Stimulated activated naive CD8-positive, alpha-beta T cell treated with anti-CD3 and anti-CD28 coated beads, Interleukin-15, amount 100 ng/mL, for 72 hours (primary cell): ENCODE measurements at regions not wholly inside any gene's neighbourhood (a gene's known extent, or its start where the extent isn't known, plus 50 kb on each side); places are given as distances from the start of the nearest gene placed in this dataset.
A peak's percentile ranks its signal among the peaks of the same experiment; 100 is the strongest.

Experiments used
- ATAC-seq: fragments of 150-1000 bp; cut with Tn5 transposase; 2 replicates; pipeline ENCODE4 v1.10.0; 2021; ENCODE audit warnings: mild to moderate bottlenecking, moderate library complexity
- DNase-seq, 2 donors: peaks; one replicate each; pipeline ENCODE4 v3.0.0; 2021 to 2022
- H3K27ac Mint-ChIP-seq, 2 donors: one replicate each; pipeline ENCODE4 v1.8.0; 2022; ENCODE audit warnings: mild to moderate bottlenecking in 2 of 2, mixed read lengths in 2 of 2, moderate library complexity in 2 of 2
- H3K27me3 Mint-ChIP-seq: one replicate; pipeline ENCODE4 v1.8.0; 2022; ENCODE audit warnings: mixed read lengths
- H3K4me1 Mint-ChIP-seq: one replicate; pipeline ENCODE4 v1.8.0; 2022; ENCODE audit warnings: mild to moderate bottlenecking, mixed read lengths
- H3K4me3 Mint-ChIP-seq, 2 donors: one replicate each; pipeline ENCODE4 v1.8.0; 2022; ENCODE audit warnings: mild to moderate bottlenecking in 2 of 2, mixed read lengths in 2 of 2, moderate library complexity in 1 of 2
- H3K9me3 Mint-ChIP-seq, 2 donors: one replicate each; pipeline ENCODE4 v1.8.0; 2022; ENCODE audit warnings: mixed read lengths in 2 of 2

- no peak overlapping the region for H3K4me3 Mint-ChIP-seq
- DNase-seq (no peak), ATAC-seq (no peak)
- no peaks in the 10 kb centered on the region for H3K27me3 Mint-ChIP-seq
- H3K27ac Mint-ChIP-seq = no peak overlapping the region
- H3K9me3 Mint-ChIP-seq = peaks cover 16 to 60% of the 10 kb centered on the region in 2 donors
- no peaks in the 10 kb centered on the region for H3K4me1 Mint-ChIP-seq
Observed at GRCh38 chr16:35184356-35184870, 1725.0 kb downstream of the TP53TG3F start.

DNA sequence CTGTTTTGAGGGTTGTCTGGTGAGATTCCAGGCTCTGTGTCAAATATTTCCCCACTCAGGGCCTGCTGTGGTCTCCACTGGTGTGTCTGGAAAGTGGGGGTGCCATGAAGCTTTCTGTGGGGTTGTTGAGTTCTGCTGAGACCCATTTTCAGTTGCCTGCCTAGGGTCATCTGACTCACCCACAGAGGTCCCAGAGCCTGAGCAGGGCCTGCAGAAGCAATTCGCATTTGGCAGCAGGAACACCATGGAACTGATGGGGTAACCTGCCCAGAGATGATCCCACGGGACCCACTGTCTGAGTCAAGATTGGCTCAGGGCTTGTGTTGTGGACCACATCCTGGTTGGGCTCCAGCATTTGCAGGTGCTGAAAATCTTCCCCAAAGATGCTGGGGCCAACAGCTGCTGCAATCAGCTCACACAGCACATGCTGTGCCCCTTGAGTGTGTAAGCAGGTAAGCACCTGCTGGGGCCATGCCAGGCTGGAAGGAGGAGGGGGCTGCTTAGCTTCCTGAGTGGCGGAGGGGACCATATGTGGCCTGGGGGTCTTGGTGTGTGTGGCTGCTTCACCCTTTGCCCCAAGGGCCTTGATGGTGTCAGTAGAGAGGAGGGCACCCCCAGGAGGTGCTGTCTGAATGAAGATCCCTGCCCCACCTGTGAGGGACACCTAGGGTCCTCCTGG is 1726.1 kb downstream of the TP53TG3F start:
- ATAC-seq (no peak), DNase-seq (no peak)
- Mint-ChIP-seq H3K27me3 (no peaks in the 10 kb centered on the region), H3K27ac (no peak overlapping the region), H3K9me3 (peaks cover 10 to 51% of the 10 kb centered on the region in 2 donors), H3K4me1 (no peaks in the 10 kb centered on the region), H3K4me3 (no peak overlapping the region)

DNA sequence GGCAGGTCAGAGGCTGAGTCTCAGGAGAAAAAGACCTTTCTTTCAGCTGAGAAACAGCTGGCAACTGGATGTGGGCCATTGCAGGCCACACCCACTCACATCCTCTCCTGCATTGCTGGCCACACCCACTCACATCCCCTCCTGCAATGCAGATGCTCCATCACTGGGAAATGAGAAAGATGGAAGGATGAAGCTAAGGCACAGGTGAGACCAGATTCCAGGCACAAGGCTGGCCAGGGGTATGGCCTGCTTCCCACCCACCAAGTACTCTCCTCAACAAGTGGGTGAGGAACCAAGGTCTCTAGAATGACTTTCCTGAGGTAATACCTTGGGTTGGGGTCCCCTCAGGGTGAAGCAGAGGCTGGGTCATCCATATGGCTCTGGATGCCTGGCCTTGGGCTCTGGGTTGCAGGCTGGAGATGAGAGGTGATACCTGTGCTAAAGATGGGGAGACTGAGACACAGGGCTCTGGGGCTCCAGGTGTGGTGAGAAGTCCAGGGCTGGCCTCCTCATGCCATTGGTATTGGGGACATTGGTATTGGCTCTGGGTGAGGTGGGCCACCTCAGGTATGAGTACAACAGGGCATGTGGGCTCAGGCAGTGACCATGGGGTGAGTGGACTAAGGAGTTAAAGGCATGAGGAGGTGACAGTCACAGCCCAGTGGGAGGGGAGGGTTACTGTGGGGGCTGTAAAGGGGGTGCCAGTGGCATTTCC is 1726.8 kb downstream of the TP53TG3F start:
- no peak overlapping the region for H3K27ac Mint-ChIP-seq
- H3K4me1 Mint-ChIP-seq = no peaks in the 10 kb centered on the region
- DNase-seq (no peak), ATAC-seq (no peak)
- H3K9me3 Mint-ChIP-seq = peaks cover 10 to 51% of the 10 kb centered on the region in 2 donors
- no peak overlapping the region for H3K4me3 Mint-ChIP-seq
- no peaks in the 10 kb centered on the region for H3K27me3 Mint-ChIP-seq

DNA sequence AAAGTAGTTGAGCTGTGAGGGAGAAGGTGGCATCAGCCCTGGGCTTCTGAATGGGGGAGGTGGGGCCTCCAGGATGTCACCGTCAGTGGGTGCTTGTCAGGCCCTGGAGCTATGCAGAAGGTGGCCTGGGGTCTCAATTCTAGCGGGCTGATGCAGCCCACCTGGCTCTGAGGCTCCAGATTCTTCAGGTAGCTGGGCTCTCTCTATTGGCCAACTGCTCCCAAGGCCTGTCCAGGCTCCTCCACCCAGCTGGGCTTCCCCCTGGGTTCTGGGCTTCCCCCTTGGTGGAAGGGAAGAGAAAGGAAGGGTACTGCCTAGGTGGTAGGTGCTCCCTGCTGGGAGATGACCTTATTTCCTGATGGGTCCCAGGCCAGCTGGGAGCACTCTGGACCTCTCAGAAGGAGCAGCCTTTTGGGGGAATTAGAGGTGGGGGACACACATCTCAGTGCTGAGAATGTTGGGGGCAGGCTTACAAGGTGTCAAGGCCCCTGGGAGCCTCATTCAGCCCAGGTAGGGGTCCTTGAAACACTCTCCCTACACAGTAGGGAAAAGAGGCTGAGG is 1728.3 kb downstream of the TP53TG3F start:
- Mint-ChIP-seq H3K9me3 (peaks cover 10 to 39% of the 10 kb centered on the region in 2 donors), H3K27ac (no peak overlapping the region), H3K4me3 (no peak overlapping the region), H3K4me1 (no peaks in the 10 kb centered on the region), H3K27me3 (no peaks in the 10 kb centered on the region)
- no peak for ATAC-seq
- DNase-seq = no peak

DNA sequence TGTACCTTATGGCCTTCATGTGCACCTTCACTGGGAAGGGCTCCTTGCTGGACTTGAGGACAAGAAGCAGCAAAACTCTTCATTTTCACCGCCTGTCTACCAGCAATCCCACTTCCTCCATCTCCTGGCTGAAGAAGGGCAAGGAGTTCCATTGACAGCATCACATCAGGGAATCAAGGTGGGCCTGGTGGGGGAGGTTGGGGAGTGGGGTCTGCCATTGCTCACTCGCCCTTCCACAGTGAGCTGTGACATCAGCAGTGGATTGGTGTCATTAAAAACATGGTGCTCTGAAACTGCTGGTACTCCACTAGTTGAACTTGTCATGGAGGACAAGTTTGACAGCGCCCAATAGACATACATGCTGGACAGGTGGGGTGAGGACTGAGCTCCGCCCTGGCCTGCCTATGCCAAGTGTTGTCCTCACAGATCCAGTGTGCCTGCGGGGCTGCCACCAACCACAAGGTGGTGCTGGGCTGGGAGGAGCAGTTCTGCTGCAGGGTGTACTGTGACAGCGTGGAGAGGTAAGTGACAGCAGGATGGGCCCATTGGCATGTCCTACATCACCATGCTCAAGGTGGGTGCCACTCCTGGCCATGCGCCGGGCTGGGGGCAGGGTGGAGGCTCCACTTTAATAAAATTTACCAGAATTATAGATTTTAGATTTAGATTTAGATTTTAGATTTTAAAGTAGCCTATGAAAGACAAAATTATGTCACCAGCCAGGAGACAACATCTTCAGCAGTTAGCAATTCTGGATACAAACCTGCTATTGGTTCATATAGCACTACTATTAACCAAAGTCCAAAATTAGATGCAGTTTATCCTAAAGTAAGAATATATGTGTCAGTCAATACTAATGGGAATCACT is 1729.1 kb downstream of the TP53TG3F start:
- no peak overlapping the region for H3K4me3 Mint-ChIP-seq
- H3K27ac Mint-ChIP-seq = no peak overlapping the region
- H3K9me3 Mint-ChIP-seq = peaks cover 10 to 33% of the 10 kb centered on the region in 2 donors
- no peaks in the 10 kb centered on the region for H3K4me1 Mint-ChIP-seq
- H3K27me3 Mint-ChIP-seq = no peaks in the 10 kb centered on the region
- no peak for DNase-seq
- no peak for ATAC-seq

- H3K27ac Mint-ChIP-seq = no peak overlapping the region
- H3K4me3 Mint-ChIP-seq = no peak overlapping the region
- H3K9me3 Mint-ChIP-seq = peaks cover 9 to 29% of the 10 kb centered on the region in 2 donors
- no peaks in the 10 kb centered on the region for H3K4me1 Mint-ChIP-seq
- DNase-seq = no peak
- no peaks in the 10 kb centered on the region for H3K27me3 Mint-ChIP-seq
- no peak for ATAC-seq
Observed at GRCh38 chr16:35192993-35193392, 1733.6 kb downstream of the TP53TG3F start.

DNA sequence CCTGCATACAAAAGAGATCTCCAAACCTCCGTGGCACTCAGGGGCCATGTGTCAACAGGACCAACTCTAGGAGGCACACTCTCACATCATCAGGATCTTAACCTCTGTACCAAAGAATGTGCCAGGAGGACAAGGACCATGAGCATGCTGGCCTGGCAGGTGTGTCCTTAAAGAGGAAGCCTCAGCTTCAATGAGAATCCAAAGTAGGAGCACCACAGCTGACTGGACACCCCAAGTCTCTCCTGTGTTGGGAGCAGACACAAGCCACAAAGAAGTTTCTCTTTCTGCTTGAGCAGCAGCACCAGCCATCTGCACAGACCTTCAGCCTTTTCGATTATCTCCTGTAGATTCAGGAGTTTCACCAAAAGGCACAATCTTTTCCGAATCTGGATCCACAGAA is 1734.5 kb downstream of the TP53TG3F start:
- ATAC-seq (no peak), DNase-seq (no peak)
- H3K27ac Mint-ChIP-seq = no peak overlapping the region

DNA sequence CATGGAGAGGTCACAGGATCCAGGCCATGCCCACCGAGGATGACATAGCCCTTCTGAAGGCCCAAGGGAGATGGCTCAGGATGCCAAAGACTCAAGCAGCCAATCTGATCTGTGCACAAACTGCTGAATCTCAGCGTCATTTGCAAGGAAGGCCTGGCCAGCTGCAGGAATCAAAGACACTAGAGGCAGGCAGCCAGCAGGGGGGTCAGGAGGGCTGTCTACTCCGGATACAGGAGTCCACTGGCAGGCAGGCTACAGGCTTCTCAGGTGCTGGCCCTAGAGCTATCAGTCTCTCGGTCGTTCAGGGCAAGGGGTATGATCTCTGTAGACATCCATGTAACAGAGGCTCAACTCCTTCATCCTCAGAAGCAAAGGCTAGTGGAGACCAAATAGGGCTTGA is 1735.3 kb downstream of the TP53TG3F start:
- no peak overlapping the region for H3K27ac Mint-ChIP-seq
- peaks cover 9 to 29% of the 10 kb centered on the region in 2 donors for H3K9me3 Mint-ChIP-seq
- no peak for ATAC-seq

More for the DNA sequence above, 1734.5 kb downstream of the TP53TG3F start:
- Mint-ChIP-seq H3K4me1 (no peaks in the 10 kb centered on the region), H3K4me3 (no peak overlapping the region), H3K27me3 (no peaks in the 10 kb centered on the region), H3K9me3 (peaks cover 9 to 29% of the 10 kb centered on the region in 2 donors)

DNA sequence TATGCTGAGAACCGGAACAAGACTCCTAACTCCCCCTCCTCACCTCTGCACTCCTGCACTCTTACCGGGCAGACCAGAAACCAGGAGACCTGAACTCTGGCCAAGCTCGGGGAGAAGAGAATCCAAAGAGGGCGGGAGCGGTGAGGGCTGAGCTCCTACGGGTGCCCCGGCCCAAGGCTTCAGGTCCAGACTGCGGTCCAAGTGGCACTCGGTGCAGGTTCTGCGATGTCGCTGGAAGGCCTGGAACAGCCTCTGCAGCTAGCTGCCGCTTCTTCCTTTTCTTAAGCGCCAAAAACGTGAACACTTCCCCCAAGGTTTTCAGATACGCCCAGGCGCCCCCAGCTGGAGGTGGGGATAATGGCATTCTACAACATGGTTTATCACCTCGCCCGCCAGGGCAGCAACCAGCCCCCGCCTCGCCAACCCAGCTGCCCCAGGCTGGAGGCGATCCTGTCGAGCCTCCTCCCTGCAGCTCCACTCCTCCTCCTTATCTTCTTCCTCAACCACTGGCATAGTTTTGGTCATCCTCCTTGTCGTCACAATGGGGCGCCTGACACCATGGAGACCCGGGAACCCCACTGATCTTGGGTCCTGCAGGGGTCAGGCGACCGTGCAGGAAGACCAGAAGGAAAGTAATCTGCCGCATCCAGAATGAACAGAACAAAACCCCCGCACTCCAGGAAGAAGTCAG is 1735.9 kb downstream of the TP53TG3F start:
- no peak overlapping the region for H3K27ac Mint-ChIP-seq
- ATAC-seq = no peak
- no peak for DNase-seq
- H3K9me3 Mint-ChIP-seq = peaks cover 9 to 36% of the 10 kb centered on the region in 2 donors
- H3K4me1 Mint-ChIP-seq = no peaks in the 10 kb centered on the region
- H3K4me3 Mint-ChIP-seq = no peak overlapping the region
- H3K27me3 Mint-ChIP-seq = no peaks in the 10 kb centered on the region

More for the DNA sequence above, 1735.3 kb downstream of the TP53TG3F start:
- no peak overlapping the region for H3K4me3 Mint-ChIP-seq
- no peak for DNase-seq
- H3K27me3 Mint-ChIP-seq = no peaks in the 10 kb centered on the region
- H3K4me1 Mint-ChIP-seq = no peaks in the 10 kb centered on the region

- H3K4me1 Mint-ChIP-seq = no peaks in the 10 kb centered on the region
- DNase-seq (no peak), ATAC-seq (no peak)
- H3K4me3 Mint-ChIP-seq = no peak overlapping the region
- peaks cover 9 to 40% of the 10 kb centered on the region in 2 donors for H3K9me3 Mint-ChIP-seq
- no peak overlapping the region for H3K27ac Mint-ChIP-seq
- no peaks in the 10 kb centered on the region for H3K27me3 Mint-ChIP-seq
Observed at GRCh38 chr16:35195864-35196216, 1736.4 kb downstream of the TP53TG3F start.

- Mint-ChIP-seq H3K4me1 (no peaks in the 10 kb centered on the region), H3K4me3 (no peak overlapping the region), H3K9me3 (peaks cover 11 to 45% of the 10 kb centered on the region in 2 donors), H3K27ac (peak overlapping the region in 1 of 2 donors; percentile 63), H3K27me3 (no peaks in the 10 kb centered on the region)
- ATAC-seq (no peak), DNase-seq (no peak)
Observed at GRCh38 chr16:35196313-35196712, 1736.9 kb downstream of the TP53TG3F start.

DNA sequence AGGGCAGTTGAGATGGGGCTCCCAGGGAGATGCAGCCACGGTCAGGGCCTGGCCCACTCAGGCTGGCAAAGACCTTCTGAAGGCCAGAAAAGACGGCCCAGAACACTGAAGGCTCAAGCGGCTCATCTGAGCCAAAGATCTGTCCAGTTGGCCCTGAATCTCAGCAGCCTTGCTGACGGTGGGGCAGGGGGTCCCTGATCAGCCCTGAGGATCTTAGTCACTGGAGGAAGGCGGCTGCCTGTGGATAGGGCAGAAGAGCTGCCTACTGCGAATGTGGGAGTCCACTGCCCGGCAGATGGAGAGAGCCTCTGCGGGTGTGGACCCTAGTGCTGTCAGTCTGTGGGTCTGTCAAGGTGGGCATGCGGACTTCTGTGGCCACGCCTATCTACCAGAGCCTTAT is 1738.2 kb downstream of the TP53TG3F start:
- no peak overlapping the region for H3K4me3 Mint-ChIP-seq
- no peaks in the 10 kb centered on the region for H3K27me3 Mint-ChIP-seq
- H3K27ac Mint-ChIP-seq = no peak overlapping the region
- H3K9me3 Mint-ChIP-seq = peaks cover 20 to 56% of the 10 kb centered on the region in 2 donors
- no peak for ATAC-seq
- no peak for DNase-seq
- H3K4me1 Mint-ChIP-seq = no peaks in the 10 kb centered on the region

DNA sequence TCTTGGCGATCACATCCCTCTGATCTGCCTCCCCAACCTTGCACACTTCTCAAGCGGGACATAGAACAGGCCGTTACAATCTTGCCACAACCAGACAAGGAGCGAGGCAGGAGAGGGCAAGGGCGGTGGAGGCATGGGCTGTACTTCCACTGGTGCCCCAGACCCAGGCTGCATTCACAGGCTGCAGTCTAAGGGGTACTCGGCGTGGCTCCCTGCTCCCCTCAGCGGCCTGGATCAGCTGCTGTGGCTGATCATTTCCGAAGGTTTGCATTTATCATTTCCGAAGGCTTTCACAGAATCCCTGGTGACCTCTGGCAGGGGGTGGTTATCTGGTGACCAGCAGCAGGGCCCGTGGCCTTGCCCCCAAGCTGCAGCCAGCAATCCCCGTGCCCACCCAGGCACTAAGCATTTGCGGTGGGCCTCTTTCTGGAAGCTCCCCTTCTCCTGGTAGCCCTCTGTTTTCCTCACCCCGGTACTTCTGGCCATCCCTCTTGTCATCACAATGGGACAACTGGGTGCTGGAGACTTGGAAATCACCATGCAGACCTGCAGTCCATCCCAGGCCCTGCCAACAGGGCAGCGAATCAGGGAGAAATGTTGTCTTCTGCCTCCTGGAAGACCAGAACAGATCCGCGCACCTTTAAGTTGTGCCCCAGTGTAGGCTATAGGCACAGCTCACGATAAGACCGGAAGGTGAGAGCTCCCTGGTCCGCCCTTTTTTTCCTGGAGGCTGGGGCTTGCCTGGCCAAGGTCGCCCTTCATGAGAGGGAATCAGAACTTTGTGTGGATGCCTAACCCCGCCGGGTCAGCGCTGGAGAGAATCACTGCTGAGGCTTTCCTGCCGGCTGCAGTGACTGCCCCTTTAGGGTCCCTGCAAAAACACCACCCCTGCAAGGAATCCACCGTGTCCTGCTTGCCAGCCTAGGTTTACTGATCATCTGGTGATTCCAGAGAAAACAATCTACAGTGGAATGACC is 1739.1 kb downstream of the TP53TG3F start:
- DNase-seq (no peak), ATAC-seq (no peak)
- H3K9me3 Mint-ChIP-seq = peaks cover 20 to 63% of the 10 kb centered on the region in 2 donors
- no peaks in the 10 kb centered on the region for H3K27me3 Mint-ChIP-seq
- no peak overlapping the region for H3K4me3 Mint-ChIP-seq
- H3K4me1 Mint-ChIP-seq = no peaks in the 10 kb centered on the region
- H3K27ac Mint-ChIP-seq = no peak overlapping the region

DNA sequence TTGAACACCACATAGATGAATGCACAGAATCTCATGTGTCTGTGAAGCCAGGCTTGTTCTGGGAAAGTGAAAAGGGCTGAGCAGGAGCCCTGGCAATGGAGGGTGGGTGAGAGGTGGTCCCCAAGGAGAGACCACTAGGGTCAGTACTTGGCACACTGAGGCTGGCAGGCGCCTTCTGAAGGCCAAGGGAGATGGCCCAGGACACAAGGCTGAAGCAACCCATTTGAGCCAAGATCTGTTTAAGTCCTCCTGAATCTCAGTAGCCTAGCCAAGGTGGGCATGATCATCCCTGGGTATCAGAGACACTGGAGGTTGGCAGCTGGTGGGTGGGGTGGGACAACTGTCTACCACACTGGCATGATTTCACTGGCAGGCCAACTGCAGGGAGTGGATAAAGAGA is 1741.2 kb downstream of the TP53TG3F start:
- H3K27me3 Mint-ChIP-seq = no peaks in the 10 kb centered on the region
- DNase-seq = no peak
- no peak overlapping the region for H3K4me3 Mint-ChIP-seq
- no peak for ATAC-seq
- peaks cover 11 to 50% of the 10 kb centered on the region in 2 donors for H3K9me3 Mint-ChIP-seq
- peak overlapping the region in 1 of 2 donors; percentile 83 for H3K27ac Mint-ChIP-seq
- H3K4me1 Mint-ChIP-seq = no peaks in the 10 kb centered on the region
